Natural killer cell treated with Interleukin-12 subunit alpha and Interleukin-12 subunit beta and Interleukin-15 and Interleukin-18, amount 100 ng/mL, for 72 hours (primary cell): ENCODE measurements at regions not wholly inside any gene's neighbourhood (a gene's known extent, or its start where the extent isn't known, plus 50 kb on each side); places are given as distances from the start of the nearest gene placed in this dataset.
"Not testable (repeated sequence)": the region's sequence is repeated elsewhere in the genome, so short reads cannot be mapped to it uniquely, and the experiment has no call there.

Experiments
- ATAC-seq, 2 donors: fragments of 150-1000 bp; cut with Tn5 transposase in 1 of 2; sonication (Bioruptor Pico), chemical (Tn5 transposase) in 1 of 2; 2 replicates each; pipeline ENCODE4 v1.10.0; 2021
- DNase-seq: peaks from one replicate; pipeline ENCODE4 v3.0.0; 2022; ENCODE audit warnings: low spot score
- H3K27ac Mint-ChIP-seq, 2 donors: 1 replicate in 1 of 2; 2 replicates in 1 of 2; pipeline ENCODE4 v1.8.0; 2022; ENCODE audit warnings: mixed read lengths in 2 of 2, mild to moderate bottlenecking in 1 of 2, moderate library complexity in 1 of 2
- H3K27me3 Mint-ChIP-seq, 2 donors: 1 replicate in 1 of 2; 2 replicates in 1 of 2; pipeline ENCODE4 v1.8.0; 2022; ENCODE audit warnings: mixed read lengths in 2 of 2
- H3K36me3 Mint-ChIP-seq: one replicate; pipeline ENCODE4 v1.8.0; 2022; ENCODE audit warnings: mixed read lengths
- H3K4me1 Mint-ChIP-seq, 2 donors: 1 replicate in 1 of 2; 2 replicates in 1 of 2; pipeline ENCODE4 v1.8.0; 2022; ENCODE audit warnings: low read depth in 2 of 2, mixed read lengths in 2 of 2, mild to moderate bottlenecking in 1 of 2
- H3K4me3 Mint-ChIP-seq: one replicate; pipeline ENCODE4 v1.8.0; 2022; ENCODE audit warnings: mixed read lengths
- H3K9me3 Mint-ChIP-seq: 2 replicates; pipeline ENCODE4 v1.8.0; 2022; ENCODE audit warnings: mixed read lengths

DNA sequence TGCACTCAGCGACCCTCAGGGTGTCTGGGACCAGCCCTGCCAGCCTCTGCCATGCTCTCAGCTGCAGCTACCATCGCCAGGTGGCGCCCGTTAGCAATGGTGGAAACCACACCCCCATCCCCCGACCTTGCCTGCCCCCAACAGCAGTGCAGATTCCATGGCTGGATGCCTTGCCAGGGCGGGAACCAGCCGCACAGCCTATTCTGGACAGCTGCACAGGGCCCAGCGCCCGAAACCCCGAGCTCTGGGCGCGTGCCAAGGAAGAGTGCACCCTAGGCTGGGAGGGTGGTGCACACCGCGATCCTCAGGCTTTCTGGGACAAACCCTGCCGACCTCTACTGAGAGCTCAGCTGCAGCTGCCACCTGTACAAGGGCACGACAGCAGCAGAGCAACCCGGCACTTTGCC, 88.1 kb downstream of the POTEG start:
- H3K4me3 Mint-ChIP-seq, H3K4me1 Mint-ChIP-seq, H3K9me3 Mint-ChIP-seq, H3K27ac Mint-ChIP-seq, H3K27me3 Mint-ChIP-seq, H3K36me3 Mint-ChIP-seq: not testable (repeated sequence)
- DNase-seq (peak; percentile 13), ATAC-seq (peak; percentile 32 to 48)

DNA sequence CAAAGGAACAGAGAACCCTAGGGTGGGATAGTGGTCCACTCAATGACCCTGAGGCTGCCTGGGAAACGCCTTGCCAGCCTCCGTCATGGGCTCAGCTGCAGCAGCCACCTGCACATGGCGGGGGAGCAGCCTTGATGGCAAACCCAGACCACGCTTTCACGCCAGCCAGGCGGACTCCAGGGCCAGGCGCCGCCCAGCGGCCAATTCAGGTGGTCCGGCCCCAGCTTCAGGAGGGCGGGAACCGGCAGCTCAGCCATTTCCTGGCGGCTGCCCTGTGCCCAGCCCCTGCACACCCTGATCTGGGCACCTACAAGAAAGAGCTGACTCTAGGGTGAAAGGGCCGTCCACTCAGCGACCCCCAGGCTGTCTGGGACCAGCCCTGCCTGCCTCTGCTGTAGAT, 87.5 kb downstream of the POTEG start:
- not testable (repeated sequence) for H3K4me1 Mint-ChIP-seq, H3K4me3 Mint-ChIP-seq, H3K36me3 Mint-ChIP-seq

DNA sequence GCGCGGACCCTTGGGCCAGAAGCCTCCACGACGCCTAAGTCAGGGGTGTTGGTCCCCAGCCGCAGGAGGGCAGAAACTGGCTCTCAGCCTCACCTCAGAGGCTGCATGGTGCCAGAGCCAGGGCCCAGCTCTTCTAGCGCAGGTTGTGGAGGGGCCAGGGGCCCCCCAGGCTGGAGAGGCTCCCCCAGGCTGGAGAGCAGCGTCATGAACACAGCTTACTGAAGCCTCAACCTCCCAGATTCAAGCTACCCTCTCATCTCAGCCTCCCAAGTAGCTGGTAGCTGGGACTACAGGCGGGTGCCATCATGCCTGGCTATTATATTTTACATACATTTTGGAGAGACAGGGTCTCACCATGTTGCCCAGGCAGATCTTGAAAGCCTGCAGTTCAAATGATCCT, 87.0 kb downstream of the POTEG start:
- not testable (repeated sequence) for ATAC-seq, H3K9me3 Mint-ChIP-seq, H3K4me3 Mint-ChIP-seq, H3K4me1 Mint-ChIP-seq, H3K36me3 Mint-ChIP-seq, H3K27me3 Mint-ChIP-seq, H3K27ac Mint-ChIP-seq
- DNase-seq: peak; percentile 22

More for the DNA sequence above, 87.5 kb downstream of the POTEG start:
- H3K9me3 Mint-ChIP-seq, DNase-seq, H3K27ac Mint-ChIP-seq, ATAC-seq, H3K27me3 Mint-ChIP-seq: not testable (repeated sequence)
